GM21515 (cell line): ENCODE measurements at regions not wholly inside any gene's neighbourhood (a gene's known extent, or its start where the extent isn't known, plus 50 kb on each side); places are given as distances from the start of the nearest gene placed in this dataset.
A peak's percentile ranks its signal among the peaks of the same experiment; 100 is the strongest.
"Not testable (repeated sequence)": the region's sequence is repeated elsewhere in the genome, so short reads cannot be mapped to it uniquely, and the experiment has no call there.

Experiments
- ATAC-seq: cut with Tn5 transposase; IDR thresholded peaks from one replicate; pipeline ENCODE4 v1.9.1; 2021; ENCODE audit not compliant: unreplicated experiment

- ATAC-seq: no peak
Measured at GRCh38 chr20:53857723-53858236, 212.6 kb downstream of the BCAS1 start.

GRCh38 chr20:53856300-53857295, 213.8 kb downstream of the BCAS1 start:
- ATAC-seq: no peak

- no peak for ATAC-seq
Measured at GRCh38 chr20:53855733-53856132, 214.7 kb downstream of the BCAS1 start.

DNA sequence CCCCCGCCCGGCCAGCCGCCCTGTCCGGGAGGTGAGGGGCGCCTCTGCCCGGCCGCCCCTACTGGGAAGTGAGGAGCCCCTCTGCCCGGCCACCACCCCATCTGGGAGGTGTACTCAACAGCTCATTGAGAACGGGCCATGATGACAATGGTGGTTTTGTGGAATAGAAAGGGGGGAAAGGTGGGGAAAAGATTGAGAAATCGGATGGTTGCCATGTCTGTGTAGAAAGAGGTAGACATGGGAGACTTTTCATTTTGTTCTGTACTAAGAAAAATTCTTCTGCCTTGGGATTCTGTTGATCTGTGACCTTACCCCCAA, 215.8 kb downstream of the BCAS1 start:
- ATAC-seq: not testable (repeated sequence)

DNA sequence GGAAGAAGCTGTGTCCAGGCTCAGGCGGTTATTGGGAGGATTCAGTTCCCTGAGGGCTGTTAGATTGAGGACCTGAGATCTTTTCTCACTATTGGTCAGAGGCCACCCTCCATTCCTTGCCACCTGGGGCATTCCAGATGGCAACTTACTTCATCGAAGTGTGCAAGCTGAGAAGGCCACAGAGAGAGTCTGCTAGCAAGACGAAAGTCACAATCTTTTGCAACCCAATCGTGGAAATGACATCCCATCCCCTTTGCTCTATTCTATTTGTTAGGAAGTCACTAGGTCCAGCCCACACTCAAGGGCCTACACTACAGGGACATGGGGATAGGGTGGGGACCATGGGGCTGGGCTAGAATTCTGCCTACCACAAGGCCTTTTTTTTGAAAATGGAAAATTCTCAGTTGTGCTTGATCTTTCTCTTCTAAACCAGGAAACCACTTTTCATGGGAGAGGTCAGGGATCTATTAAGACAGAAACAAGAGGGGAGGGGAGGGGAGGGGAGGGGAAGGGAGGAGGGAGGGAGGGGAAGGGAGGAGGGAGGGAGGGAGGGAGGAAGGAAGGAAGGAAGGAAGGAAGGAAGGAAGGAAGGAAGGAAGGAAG, 217.2 kb downstream of the BCAS1 start:
- ATAC-seq: no peak

DNA sequence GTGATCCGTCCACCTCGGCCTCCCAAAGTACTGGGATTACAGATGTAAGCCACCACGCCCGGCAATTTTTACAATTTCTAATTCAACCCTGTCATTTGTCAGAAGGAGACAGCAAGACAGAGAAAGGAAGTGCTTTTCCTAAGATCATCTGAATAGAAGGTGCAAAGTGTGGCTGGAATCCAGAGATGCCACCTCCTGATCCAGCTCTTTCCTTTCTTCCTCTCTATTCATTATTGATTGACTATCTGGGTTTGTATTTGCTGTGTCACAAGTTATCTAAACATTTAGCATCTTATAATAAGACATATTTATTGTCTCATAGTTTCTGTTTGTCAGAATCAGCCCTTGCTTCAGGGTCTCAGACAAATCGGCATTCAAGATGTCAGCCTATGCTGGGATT, 217.7 kb downstream of the BCAS1 start:
- ATAC-seq: no peak

- ATAC-seq: no peak
Measured at GRCh38 chr20:53852014-53852413, 218.4 kb downstream of the BCAS1 start.

DNA sequence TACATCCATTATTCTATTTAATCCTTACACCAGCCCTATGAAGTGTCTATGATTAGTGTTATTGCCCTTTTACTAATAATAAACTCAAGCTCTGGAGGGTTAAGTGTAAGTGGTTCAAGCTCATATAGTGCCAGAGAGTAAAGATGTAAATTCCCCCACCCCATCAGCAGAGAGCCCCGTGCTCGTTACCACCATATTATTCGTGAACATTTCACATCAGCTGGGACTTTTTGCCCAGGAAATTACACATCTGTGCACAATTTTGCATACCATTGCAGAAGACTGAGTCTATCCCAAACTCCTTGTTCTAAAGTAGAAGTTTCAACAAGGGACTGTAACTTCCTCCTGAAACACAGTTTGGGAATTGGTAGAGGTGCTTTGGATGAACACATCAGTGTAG, 220.1 kb downstream of the BCAS1 start:
- no peak for ATAC-seq

- ATAC-seq: no peak
Measured at GRCh38 chr20:53849471-53850059, 220.8 kb downstream of the BCAS1 start.

- ATAC-seq: no peak
Measured at GRCh38 chr20:53848304-53848703, 222.1 kb downstream of the BCAS1 start.

- no peak for ATAC-seq
Measured at GRCh38 chr20:53847837-53848170, 222.6 kb downstream of the BCAS1 start.

DNA sequence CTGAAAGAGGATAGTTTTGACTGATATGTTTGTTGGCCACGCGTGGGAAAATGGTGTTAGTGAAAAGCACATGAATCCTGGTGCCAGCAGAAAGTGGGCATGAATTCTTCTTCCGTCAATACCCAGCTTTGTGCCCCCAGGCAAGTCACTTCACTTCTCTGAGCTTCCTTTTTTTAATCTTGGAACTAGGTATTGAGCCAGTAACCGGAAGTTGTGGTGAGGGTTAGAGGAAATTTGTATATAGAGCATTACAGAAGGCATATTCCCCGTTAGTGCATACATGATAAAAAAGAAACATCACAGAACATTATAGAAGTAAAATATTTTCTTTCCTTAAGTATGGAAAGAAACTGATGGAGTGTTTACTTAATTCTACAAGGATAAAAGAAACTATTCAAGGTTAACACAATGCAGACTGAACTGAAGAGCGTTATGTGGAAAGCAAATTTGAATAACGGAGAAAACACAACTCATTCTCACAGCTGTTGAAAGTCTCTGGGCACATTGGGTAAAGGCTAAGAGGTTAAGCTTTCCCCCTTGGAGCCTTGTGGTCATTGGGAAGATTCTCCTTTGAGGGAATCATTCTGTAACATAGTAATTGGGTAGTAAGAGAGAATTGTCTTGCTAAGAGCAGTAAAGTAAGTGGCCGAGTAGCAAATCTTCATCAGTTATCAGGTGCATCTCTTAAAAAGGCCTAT, 223.1 kb downstream of the BCAS1 start:
- no peak for ATAC-seq

DNA sequence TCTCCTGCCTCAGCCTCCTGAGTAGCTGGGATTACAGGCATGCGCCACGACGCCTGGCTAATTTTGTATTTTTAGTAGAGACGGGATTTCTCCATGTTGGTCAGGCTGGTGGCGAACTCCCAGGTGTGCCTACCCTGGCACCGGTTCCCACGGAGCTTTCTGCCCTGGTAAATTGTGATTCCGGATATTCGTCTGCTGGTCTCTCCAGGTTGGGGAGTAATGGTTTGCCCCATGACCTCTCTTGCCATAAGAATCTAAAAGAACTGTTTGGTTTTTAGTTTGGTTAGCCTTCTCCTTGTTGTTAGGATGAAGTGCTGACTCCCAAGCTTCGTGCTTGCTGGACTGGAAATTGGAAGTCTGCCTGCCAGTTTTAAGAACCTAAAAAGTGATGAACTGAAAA, 223.8 kb downstream of the BCAS1 start:
- no peak for ATAC-seq

DNA sequence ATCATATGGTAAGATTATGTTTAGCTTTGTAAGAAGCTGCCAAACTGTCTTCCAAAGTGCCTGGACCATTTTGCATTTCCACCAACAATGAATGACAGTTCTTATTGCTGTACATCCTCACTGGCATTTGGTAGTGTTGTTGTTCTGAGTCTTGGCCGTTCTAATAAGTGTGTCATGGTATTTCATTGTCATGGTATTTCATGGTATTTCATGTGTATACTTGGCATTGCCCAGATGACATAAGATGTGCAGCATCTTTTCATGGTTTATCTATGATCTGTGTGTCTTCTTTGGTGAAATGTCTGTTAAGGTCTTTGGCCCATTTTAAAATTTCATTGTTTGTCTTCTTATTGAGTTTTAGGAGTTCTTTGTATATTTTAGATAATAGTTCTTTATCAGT, 224.4 kb downstream of the BCAS1 start:
- no peak for ATAC-seq

DNA sequence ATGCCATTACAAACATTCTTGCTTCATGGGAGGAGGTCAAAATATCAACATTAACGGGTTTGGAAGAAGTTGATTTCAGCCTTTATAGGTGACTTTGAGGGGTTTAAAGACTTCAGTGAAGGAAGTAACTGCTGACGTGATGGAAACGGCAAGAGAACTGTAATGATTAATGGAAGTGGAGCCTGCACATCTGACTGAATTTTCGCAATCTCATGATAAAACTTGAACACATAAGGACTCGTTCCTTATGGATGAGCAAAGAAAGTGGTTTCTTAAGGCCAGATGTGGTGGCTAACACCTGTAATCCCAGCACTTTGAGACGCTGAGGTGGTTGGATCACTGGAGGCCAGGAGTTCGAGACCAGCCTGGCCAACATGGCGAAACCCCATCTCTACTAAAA, 226.1 kb downstream of the BCAS1 start:
- no peak for ATAC-seq

DNA sequence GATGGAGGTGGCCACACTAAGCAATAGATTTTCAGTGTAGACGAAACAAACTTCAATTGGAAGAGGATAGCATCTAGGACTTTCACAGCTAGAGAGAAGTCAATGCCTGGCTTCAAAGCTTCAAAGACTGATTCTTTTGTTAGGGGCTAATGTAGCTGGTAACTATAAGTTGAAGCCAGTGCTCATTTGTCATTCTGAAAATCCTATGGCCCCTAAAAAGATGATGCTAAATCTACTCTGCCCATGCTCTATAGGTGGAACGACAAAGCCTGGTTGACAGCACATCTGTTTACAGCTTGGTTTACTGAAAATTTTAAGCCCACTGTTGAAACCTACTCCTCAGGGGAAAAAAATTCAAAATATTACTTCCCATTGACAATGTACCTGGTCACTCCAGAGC, 226.7 kb downstream of the BCAS1 start:
- no peak for ATAC-seq

- ATAC-seq: no peak
Measured at GRCh38 chr20:53842301-53843099, 227.9 kb downstream of the BCAS1 start.

DNA sequence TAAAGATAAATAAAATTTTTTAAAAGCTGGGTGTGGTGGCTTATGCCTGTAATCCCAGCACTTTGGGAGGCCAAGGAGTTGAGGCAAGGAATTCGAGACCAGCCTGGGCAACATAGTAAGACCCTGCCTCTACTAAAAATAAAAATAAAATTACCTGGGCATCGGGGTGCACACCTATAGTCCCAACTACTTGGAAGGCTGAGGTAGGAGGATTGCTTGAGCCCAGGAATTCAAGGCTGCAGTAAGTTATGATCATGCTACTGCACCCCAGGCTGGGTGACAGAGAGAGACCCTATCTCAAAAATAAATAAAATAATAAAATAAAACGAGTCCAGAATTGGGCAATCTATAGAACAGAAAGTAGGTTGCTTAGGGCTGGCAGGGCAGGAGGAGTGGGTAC, 228.7 kb downstream of the BCAS1 start:
- no peak for ATAC-seq

- no peak for ATAC-seq
Measured at GRCh38 chr20:53840532-53840931, 229.9 kb downstream of the BCAS1 start.

DNA sequence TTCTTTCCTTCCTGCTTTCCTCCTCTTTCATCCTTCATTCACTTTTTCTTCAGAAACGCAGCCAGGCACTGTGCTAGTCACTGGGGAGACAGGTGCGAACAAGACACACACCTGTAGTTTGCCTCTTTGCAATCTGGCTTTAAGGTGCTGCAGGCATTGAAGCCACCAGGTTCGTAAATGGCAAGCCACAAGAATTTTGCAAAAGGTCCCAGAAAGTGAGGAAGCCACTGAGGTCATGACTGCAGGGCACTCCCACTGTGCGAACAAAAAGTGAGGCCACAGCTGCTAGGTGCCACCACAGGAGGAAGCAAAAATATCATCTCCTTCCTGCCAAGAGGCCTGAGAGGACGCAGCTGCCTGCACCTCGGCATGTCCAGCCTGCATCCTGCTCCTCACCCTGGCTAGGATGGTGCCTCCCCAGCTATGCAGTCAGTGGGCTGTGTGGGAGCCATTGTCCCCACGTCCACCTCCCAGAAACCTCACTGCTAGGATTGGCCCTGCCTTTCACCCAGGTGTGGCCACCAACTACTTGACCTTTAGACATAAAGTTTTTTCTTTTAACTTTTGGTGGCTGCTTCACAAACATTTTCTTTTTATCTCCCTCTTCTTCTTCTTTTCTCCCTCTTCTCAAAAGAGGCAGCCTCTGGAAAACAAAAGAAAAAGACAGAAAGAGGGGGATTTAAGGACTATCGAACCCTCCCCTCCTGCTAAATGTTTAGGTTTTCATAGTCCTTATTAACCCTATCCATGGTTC, 230.8 kb downstream of the BCAS1 start:
- ATAC-seq: peak; percentile 63
